Lung (tissue), 11 donors: ENCODE measurements at regions not wholly inside any gene's neighbourhood (a gene's known extent, or its start where the extent isn't known, plus 50 kb on each side); places are given as distances from the start of the nearest gene placed in this dataset.
"Not testable (repeated sequence)": the region's sequence is repeated elsewhere in the genome, so short reads cannot be mapped to it uniquely, and the experiment has no call there.

Source experiments
- ATAC-seq: fragments of 200-7000 bp; cut with Tn5 transposase; one replicate; pipeline ENCODE4 v1.9.1; 2020; ENCODE audit warnings: moderate number of reproducible peaks; ENCODE audit not compliant: insufficient read depth, low FRiP score
- DNase-seq, 3 donors: peaks; one replicate each; pipeline ENCODE4 v3.0.0-alpha.2; 2013 to 2017
- H3K27ac ChIP-seq, 2 donors: one replicate each; pipeline ENCODE4 v1.5.1; 2013; ENCODE audit warnings: mild to moderate bottlenecking in 2 of 2, moderate library complexity in 2 of 2, control low read depth in 1 of 2, inconsistent platforms in 1 of 2, low read depth in 1 of 2, low read length in 1 of 2
- H3K27me3 ChIP-seq, 3 donors: one replicate each; pipeline ENCODE4 v1.5.1; 2013; ENCODE audit warnings: low read length in 2 of 3; ENCODE audit not compliant: control insufficient read depth in 3 of 3, insufficient read depth in 3 of 3
- H3K36me3 ChIP-seq, 4 donors: one replicate each; pipeline ENCODE4 v1.5.1; 2013; ENCODE audit warnings: low read length in 4 of 4, mild to moderate bottlenecking in 1 of 4, moderate library complexity in 1 of 4; ENCODE audit not compliant: control insufficient read depth in 4 of 4, insufficient read depth in 4 of 4
- H3K4me1 ChIP-seq, 5 donors: one replicate each; pipeline ENCODE4 v1.5.1; 2013; ENCODE audit warnings: low read length in 5 of 5, mild to moderate bottlenecking in 2 of 5, moderate library complexity in 1 of 5; ENCODE audit not compliant: control insufficient read depth in 5 of 5, insufficient read depth in 5 of 5
- H3K4me3 ChIP-seq: one replicate; pipeline ENCODE4 v1.5.1; 2013; ENCODE audit warnings: mild to moderate bottlenecking, control low read depth, moderate library complexity
- H3K9ac ChIP-seq, 2 donors: one replicate each; pipeline ENCODE4 v1.5.1; 2013; ENCODE audit warnings: low read length in 2 of 2, control low read depth in 1 of 2; ENCODE audit not compliant: insufficient read depth in 1 of 2
- H3K9me3 ChIP-seq, 4 donors: one replicate each; pipeline ENCODE4 v1.5.1; 2013; ENCODE audit warnings: low read length in 3 of 4, mild to moderate bottlenecking in 1 of 4, moderate library complexity in 1 of 4; ENCODE audit not compliant: control insufficient read depth in 4 of 4, insufficient read depth in 3 of 4
- CTCF ChIP-seq: IDR thresholded peaks from 2 replicates; pipeline ENCODE4 v1.5.1; 2012; ENCODE audit warnings: mild to moderate bottlenecking; ENCODE audit errors: control extremely low read depth, extremely low read depth
- WGBS, 2 donors: extraction: QIAGEN DNeasy Blood & Tissue Kit; methylation state at CpG; one replicate each; pipeline ENCODE4 v1.1.7; 2013; 5-methylcytosine and 5-hydroxymethylcytosine counted together
- donor health status: control.
- donor health status: control.
- donor health status: Bipolar disorder and iron deficiency.
- donor health status: healthy.
- donor health status: DM: yes; HTN: yes; CAD: no.

- no peak overlapping the region for H3K9ac ChIP-seq
- WGBS, 2 donors: 74 to 85% methylated on average over 2 of the region's 2 CpGs
- no peaks in the 10 kb centered on the region for H3K36me3 ChIP-seq
- DNase-seq (no peak), ATAC-seq (no peak)
- TF ChIP-seq CTCF: no peak
- no peaks in the 10 kb centered on the region for H3K4me1 ChIP-seq
- H3K27me3 ChIP-seq: no peaks in the 10 kb centered on the region
- no peak overlapping the region for H3K4me3 ChIP-seq
- H3K9me3 ChIP-seq: peaks cover 0 to 2% (median 0%) of the 10 kb centered on the region in 4 donors
- H3K27ac ChIP-seq: no peak overlapping the region
Measured at GRCh38 chr2:75892490-75892889, 181.8 kb upstream of the GCFC2 start.

- no peaks in the 10 kb centered on the region for H3K27me3 ChIP-seq
- H3K4me3 ChIP-seq: no peak overlapping the region
- ATAC-seq (no peak), DNase-seq (no peak)
- H3K4me1 ChIP-seq: no peaks in the 10 kb centered on the region
- no peak overlapping the region for H3K9ac ChIP-seq
- 81 to 84% methylated on average over 2 of the region's 2 CpGs for WGBS, 2 donors
- no peaks in the 10 kb centered on the region for H3K9me3 ChIP-seq
- TF ChIP-seq CTCF: no peak
- no peaks in the 10 kb centered on the region for H3K36me3 ChIP-seq
- no peak overlapping the region for H3K27ac ChIP-seq
Measured at GRCh38 chr2:75882530-75882929, 171.8 kb upstream of the GCFC2 start.

- 95 to 97% methylated on average over 7 of the region's 7 CpGs for WGBS, 2 donors
- DNase-seq, H3K36me3 ChIP-seq, H3K9me3 ChIP-seq, H3K9ac ChIP-seq, ATAC-seq, H3K4me3 ChIP-seq, H3K27ac ChIP-seq, H3K27me3 ChIP-seq, H3K4me1 ChIP-seq: not testable (repeated sequence)
Measured at GRCh38 chr2:75875606-75876005, 164.9 kb upstream of the GCFC2 start.

GRCh38 chr2:75871762-75872614 lies 161.3 kb upstream of the GCFC2 start:
- H3K4me3 ChIP-seq, H3K4me1 ChIP-seq: not testable (repeated sequence)
- 95 to 97% methylated on average over 25 of the region's 25 CpGs for WGBS, 2 donors

More at GRCh38 chr2:75871762-75872614, 161.3 kb upstream of the GCFC2 start:
- not testable (repeated sequence) for H3K27ac ChIP-seq, H3K9me3 ChIP-seq, H3K9ac ChIP-seq, DNase-seq, H3K27me3 ChIP-seq, ATAC-seq, H3K36me3 ChIP-seq
